ENCODE measurements at regions not wholly inside any gene's neighbourhood (a gene's known extent, or its start where the extent isn't known, plus 50 kb on each side); places are given as distances from the start of the nearest gene placed in this dataset.
"Not testable (repeated sequence)": the region's sequence is repeated elsewhere in the genome, so short reads cannot be mapped to it uniquely, and the experiment has no call there.

DNA sequence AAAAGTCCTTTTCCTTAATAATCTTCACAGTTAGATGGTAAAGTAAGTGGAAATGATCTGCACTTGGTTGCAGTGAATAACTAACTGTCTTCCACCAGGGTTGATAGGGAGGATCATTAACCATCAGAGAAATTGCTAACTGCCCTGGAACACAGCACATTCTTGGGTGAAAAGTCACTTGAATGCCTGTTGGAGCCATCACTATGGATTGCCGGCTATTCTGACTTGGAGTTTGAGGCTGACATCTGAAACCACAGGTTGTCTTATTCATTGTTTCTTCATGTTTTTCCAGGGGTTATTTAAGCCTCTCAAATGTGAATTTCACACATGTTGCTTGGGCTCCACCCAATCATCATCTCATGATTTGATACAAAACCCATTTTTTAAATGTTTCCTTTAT is 901.4 kb downstream of the MCTP2 start:
- no peak for DNase-seq (ENCODE audit: low spot score)

- DNase-seq (ENCODE audit: low spot score): no peak
Observed at GRCh38 chr15:95134431-95135110, 903.2 kb downstream of the MCTP2 start.

DNA sequence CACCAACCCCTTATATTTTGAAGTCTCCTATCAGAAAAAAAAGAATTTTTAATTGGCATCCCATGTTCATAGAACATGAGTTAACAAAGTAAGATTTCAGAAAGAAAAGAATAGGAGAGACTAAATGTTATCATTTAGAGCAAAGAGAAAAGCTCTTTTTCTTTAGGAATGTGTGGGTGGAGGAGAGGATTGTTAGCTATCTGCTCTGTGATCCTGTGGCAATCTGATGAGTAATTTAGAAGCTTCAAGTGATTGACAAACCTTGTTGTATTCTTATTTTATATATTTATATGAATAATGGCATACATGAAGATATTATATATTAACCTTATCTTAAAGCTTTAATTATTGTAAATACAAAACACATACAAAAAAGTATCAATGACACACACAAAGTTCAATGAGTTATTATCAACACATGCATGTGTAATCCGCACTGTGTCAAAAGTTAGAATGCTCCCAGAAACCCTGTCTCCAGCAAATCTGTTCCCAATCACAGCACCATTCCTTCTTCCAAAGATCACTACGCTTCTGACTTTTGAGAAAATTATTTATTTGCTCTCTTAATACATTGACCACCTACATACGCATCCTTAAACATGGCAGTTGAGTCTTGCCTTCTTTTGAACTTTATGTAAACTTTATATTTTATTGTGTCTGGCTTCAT is 907.4 kb downstream of the MCTP2 start:
- no peak for DNase-seq (ENCODE audit: low spot score)

DNA sequence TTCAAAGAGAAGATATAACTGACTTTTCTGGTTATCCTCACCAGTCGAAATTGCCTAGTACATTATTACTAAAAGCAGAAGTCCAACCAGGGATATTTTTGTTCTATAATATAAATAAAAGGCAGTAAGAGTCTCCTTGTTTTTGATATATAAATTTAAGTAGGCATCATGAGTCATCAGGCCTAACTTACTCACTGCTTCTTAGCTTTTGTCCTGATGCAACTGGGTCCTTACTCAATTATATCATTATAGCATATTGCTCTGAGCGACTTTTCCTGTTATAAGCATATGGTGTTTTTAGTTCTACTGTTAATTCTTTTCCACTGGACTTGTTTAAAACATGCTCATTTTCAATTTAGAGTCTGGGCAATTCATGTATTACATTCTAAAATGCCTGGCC is 910.1 kb downstream of the MCTP2 start:
- DNase-seq (ENCODE audit: low spot score): no peak

GRCh38 chr15:95142531-95142930 is 911.2 kb downstream of the MCTP2 start:
- no peak for DNase-seq (ENCODE audit: low spot score)

DNA sequence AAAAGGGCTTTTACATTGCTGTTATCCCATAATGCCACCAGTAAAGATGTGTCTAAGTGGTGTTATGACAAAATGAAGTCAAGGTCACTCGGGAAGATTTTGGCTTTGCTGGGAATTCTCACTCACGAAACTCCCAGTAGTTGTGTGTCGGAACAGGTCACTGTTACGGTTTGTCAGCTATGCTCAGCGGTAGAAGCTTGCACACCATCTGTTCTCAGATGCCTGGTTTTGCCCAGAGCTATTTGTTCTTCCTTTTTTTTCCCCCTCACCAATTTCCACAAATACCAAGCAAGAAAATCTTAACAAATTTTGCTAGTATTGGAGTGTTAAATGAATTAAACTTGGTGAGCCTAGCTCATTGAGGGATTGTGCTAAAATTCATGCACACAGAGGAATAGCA is 915.1 kb downstream of the MCTP2 start:
- no peak for DNase-seq (ENCODE audit: low spot score)

DNA sequence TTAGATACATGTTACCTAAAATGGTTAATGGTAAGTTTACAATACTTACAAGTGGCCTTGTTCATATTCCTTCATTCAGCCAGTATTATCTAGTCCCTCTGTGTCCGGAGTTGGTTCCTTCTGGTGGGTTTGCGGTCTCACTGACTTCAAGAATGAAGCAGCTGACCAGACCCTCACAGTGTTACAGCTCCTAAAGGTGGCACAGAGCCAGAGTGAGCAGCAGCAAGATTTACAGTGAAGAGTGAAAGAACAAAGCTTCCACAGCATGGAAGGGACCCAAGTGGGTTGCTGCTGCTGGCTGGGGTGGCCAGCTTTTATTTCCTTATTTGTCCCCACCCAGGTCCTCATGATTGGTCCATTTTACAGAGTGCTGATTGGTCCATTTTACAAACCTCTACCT is 916.8 kb downstream of the MCTP2 start:
- no peak for DNase-seq (ENCODE audit: low spot score)

DNA sequence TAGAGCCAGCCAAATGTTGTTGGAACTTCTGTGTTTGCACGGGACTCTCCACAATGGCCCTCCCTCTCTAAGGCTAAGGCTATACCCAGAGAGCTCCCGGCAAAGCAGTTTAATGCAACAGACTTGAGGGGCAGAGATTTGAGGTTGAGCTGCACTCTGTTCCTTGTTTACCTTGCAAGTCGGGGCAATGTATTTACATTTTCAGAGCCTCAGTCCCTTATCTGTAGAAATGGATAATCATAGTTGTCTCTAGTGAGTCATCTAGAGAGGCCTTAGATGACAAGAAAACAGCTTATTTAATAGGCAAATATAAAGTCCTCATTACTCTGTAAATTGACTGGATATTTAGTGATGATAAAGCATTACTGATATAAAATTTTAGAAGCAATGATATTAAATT is 917.7 kb downstream of the MCTP2 start:
- no peak for DNase-seq (ENCODE audit: low spot score)

DNA sequence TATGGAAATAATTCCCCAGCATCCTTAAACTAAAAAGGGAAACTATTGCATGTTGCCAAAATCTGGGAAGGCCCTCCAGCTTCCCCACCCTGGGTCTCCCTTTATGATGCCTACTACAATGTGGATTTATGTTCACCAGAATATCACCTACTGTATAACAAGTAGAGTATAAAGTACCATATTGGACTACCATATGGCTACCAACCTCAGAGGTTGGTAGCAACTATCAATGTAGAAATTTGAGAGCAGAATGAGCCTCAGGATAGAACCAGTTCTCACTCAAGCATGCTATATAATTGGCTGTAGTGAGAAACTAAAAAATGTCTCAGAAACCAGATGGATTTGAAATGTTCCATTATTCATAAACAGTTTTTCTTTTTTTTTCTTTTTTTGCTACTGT is 918.4 kb downstream of the MCTP2 start:
- no peak for DNase-seq (ENCODE audit: low spot score)

DNA sequence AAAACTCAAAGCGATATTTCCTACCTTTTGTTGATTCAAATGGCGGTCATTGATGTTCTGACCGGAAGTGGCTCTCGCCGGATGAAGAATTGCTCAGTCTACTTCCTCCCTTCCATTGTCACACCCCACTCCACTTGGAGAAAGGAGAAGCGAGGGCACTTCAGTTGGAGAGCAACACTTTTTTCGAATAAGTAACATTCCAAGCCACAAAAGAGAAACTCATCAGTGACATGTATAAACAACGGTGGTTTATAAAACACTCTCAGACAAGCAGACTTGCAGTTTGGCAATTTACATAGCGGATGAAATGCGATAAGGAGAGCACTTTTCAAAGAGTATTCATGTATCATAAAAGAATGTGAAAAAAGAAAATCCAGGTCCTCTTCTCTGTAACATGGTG is 919.1 kb downstream of the MCTP2 start:
- DNase-seq (ENCODE audit: low spot score): no peak

- no peak for DNase-seq (ENCODE audit: low spot score)
Observed at GRCh38 chr15:95152741-95153140, 921.4 kb downstream of the MCTP2 start.

GRCh38 chr15:95153201-95153600 is 921.8 kb downstream of the MCTP2 start:
- DNase-seq (ENCODE audit: low spot score): not testable (repeated sequence)

DNA sequence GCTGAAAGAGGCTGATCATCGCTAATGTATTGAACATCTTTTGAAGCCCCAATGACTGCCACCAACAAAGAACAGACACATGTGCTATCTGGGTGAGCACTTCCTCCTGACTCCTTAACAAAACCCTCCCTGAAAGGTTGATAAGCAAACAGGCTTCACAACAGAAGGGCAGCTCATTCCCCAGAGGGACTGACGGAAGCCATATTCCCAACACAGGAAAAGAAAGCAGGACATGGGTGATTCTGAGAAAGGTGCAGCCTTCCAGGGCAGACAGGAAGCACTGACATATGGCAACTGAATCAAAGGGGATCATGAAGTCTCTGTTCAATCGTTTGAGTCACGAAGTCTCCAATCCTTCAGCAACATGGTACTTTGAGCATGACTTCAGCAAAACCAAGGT is 929.0 kb downstream of the MCTP2 start:
- DNase-seq (ENCODE audit: low spot score): no peak

DNA sequence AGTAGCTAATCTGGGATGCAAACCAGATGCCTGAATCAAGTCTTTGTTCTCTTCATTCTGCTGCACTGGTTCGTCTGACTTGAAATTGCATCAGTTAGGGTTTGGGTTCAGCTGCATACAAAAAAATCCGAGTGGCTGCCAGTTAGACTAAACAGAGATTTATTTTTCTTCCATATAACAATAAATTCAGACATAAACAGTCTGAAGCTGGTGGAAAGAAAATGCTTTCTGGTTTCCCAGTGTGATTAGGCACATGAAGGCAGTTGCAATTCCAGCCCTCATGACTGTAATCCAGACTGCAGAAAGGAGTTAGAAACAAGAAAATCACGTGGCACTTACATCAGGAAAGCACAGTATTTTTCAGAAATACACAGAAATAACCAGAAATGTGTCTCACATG is 930.7 kb downstream of the MCTP2 start:
- DNase-seq (ENCODE audit: low spot score): no peak

DNA sequence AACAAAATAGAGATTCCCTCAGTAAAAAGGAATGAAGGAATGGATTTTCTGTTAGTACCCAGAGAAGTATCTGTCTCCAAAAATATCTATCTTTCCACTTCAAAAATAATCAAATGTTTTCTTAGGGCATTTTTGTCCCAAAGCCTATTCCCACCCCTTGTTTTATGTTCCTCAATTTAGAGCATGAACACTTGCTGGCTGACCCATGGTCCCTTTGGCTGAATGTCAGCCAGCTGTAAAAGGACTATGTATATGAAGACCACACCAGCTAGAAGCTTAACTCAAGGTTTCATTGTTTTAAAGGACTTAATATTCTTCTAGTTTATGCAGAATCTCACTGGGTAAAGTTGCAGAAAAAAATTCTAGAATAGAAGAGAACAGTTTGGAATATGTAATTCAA is 931.2 kb downstream of the MCTP2 start:
- no peak for DNase-seq (ENCODE audit: low spot score)

DNA sequence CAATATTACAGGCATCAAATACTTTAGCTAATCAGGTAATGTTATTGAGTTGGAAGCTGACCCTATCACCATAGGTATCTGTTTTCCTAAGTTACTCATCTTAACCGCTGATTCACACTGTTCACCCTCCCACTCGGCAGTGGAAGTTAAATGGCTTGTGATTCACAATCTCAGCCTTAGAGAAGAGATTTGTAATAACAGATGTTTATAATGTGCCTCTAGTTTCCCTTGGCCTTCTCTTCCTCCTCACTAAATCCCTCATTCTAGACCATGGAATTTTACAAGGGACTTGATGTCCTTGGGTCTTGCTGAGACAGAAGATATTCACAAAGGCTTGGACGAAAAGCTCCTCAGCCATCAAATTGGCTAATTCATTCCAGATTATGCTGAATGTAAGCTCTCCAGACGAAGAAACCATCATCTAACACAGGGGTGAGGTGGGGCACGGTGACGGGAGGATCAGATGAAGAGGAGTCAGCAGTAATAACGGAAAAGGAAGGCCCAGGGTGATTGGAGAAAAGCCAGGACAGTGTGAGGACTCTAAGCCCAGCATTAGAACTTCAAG is 931.7 kb downstream of the MCTP2 start:
- no peak for DNase-seq (ENCODE audit: low spot score)

DNA sequence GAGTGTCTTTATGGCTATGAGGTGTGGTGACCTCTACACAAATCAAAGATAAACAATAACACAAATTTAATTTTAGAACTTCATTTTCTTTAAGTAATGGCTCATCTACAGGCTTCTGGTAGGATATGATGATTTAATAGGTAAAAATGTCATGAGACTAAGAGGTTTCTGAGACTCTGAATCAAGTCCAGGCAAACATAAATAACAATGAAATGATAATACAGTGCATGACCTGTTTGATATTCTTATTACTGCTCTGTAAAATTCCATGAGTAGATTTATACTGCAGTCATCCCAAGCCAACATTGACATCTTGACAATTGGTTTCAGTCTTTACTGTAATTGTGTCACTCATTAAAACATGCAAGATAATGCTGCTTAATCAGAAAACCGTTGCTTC is 936.8 kb downstream of the MCTP2 start:
- no peak for DNase-seq (ENCODE audit: low spot score)

- no peak for DNase-seq (ENCODE audit: low spot score)
Observed at GRCh38 chr15:95168951-95169431, 937.6 kb downstream of the MCTP2 start.

GRCh38 chr15:95169541-95170459 is 938.4 kb downstream of the MCTP2 start:
- DNase-seq (ENCODE audit: low spot score): no peak

- DNase-seq (ENCODE audit: low spot score): no peak
Observed at GRCh38 chr15:95170561-95171380, 939.4 kb downstream of the MCTP2 start.

- DNase-seq (ENCODE audit: low spot score): no peak
Observed at GRCh38 chr15:95171564-95171963, 940.2 kb downstream of the MCTP2 start.
